ENCODE measurements at regions not wholly inside any gene's neighbourhood (a gene's known extent, or its start where the extent isn't known, plus 50 kb on each side); places are given as distances from the start of the nearest gene placed in this dataset.

- DNase-seq (ENCODE audit: low spot score) (no peak), ATAC-seq (ENCODE audit: low FRiP score) (peak; percentile 50)
- TF ChIP-seq CTCF (IDR thresholded peaks at IDR 0.05), result no peak
Measured at GRCh38 chr2:236748385-236748784, 178.8 kb downstream of the ACKR3 start.

- no peak for TF ChIP-seq CTCF (IDR thresholded peaks at IDR 0.05)
- ATAC-seq (ENCODE audit: low FRiP score) (peak; percentile 25), DNase-seq (ENCODE audit: low spot score) (no peak)
Measured at GRCh38 chr2:236748801-236749200, 179.2 kb downstream of the ACKR3 start.

- ATAC-seq (ENCODE audit: low FRiP score) (no peak), DNase-seq (ENCODE audit: low spot score) (no peak)
Measured at GRCh38 chr2:236749346-236749745, 179.7 kb downstream of the ACKR3 start.

GRCh38 chr2:236752096-236752495 is 182.5 kb downstream of the ACKR3 start:
- no peak for ATAC-seq (ENCODE audit: low FRiP score)
- TF ChIP-seq CTCF (IDR thresholded peaks at IDR 0.05), result no peak
- no peak for DNase-seq (ENCODE audit: low spot score)

More at GRCh38 chr2:236749346-236749745, 179.7 kb downstream of the ACKR3 start:
- no peak for TF ChIP-seq CTCF (IDR thresholded peaks at IDR 0.05)

- TF ChIP-seq CTCF (IDR thresholded peaks at IDR 0.05), result no peak
- no peak for DNase-seq (ENCODE audit: low spot score)
- ATAC-seq (ENCODE audit: low FRiP score), result no peak
Measured at GRCh38 chr2:236753606-236754270, 184.1 kb downstream of the ACKR3 start.

- no peak for DNase-seq (ENCODE audit: low spot score)
- ATAC-seq (ENCODE audit: low FRiP score), result no peak
- TF ChIP-seq CTCF (IDR thresholded peaks at IDR 0.05), result no peak
Measured at GRCh38 chr2:236754271-236754944, 184.8 kb downstream of the ACKR3 start.
